ENCODE measurements at regions not wholly inside any gene's neighbourhood (a gene's known extent, or its start where the extent isn't known, plus 50 kb on each side); places are given as distances from the start of the nearest gene placed in this dataset.
"Not testable (repeated sequence)": the region's sequence is repeated elsewhere in the genome, so short reads cannot be mapped to it uniquely, and the experiment has no call there.

GRCh38 chr12:7588742-7589329, 76.9 kb downstream of the APOBEC1 start:
- TF ChIP-seq, protein P1, sequence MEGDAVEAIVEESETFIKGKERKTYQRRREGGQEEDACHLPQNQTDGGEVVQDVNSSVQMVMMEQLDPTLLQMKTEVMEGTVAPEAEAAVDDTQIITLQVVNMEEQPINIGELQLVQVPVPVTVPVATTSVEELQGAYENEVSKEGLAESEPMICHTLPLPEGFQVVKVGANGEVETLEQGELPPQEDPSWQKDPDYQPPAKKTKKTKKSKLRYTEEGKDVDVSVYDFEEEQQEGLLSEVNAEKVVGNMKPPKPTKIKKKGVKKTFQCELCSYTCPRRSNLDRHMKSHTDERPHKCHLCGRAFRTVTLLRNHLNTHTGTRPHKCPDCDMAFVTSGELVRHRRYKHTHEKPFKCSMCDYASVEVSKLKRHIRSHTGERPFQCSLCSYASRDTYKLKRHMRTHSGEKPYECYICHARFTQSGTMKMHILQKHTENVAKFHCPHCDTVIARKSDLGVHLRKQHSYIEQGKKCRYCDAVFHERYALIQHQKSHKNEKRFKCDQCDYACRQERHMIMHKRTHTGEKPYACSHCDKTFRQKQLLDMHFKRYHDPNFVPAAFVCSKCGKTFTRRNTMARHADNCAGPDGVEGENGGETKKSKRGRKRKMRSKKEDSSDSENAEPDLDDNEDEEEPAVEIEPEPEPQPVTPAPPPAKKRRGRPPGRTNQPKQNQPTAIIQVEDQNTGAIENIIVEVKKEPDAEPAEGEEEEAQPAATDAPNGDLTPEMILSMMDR (IDR thresholded peaks at IDR 0.05), result peak; percentile 29 to 45 (median 32)
- not testable (repeated sequence) for TF ChIP-seq POLR2AphosphoS5 (IDR thresholded peaks at IDR 0.05); POLR2A (IDR thresholded peaks at IDR 0.05; ENCODE audit: low read depth); EP300 (IDR thresholded peaks at IDR 0.05)
